ENCODE measurements at regions not wholly inside any gene's neighbourhood (a gene's known extent, or its start where the extent isn't known, plus 50 kb on each side); places are given as distances from the start of the nearest gene placed in this dataset.

GRCh38 chr9:129522351-129522750 lies 98.5 kb downstream of the C9orf50 start:
- TF ChIP-seq, protein P1, sequence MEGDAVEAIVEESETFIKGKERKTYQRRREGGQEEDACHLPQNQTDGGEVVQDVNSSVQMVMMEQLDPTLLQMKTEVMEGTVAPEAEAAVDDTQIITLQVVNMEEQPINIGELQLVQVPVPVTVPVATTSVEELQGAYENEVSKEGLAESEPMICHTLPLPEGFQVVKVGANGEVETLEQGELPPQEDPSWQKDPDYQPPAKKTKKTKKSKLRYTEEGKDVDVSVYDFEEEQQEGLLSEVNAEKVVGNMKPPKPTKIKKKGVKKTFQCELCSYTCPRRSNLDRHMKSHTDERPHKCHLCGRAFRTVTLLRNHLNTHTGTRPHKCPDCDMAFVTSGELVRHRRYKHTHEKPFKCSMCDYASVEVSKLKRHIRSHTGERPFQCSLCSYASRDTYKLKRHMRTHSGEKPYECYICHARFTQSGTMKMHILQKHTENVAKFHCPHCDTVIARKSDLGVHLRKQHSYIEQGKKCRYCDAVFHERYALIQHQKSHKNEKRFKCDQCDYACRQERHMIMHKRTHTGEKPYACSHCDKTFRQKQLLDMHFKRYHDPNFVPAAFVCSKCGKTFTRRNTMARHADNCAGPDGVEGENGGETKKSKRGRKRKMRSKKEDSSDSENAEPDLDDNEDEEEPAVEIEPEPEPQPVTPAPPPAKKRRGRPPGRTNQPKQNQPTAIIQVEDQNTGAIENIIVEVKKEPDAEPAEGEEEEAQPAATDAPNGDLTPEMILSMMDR (IDR thresholded peaks at IDR 0.05; ENCODE audit: insufficient read depth, low read length) = no peak
- TF ChIP-seq, protein P2, sequence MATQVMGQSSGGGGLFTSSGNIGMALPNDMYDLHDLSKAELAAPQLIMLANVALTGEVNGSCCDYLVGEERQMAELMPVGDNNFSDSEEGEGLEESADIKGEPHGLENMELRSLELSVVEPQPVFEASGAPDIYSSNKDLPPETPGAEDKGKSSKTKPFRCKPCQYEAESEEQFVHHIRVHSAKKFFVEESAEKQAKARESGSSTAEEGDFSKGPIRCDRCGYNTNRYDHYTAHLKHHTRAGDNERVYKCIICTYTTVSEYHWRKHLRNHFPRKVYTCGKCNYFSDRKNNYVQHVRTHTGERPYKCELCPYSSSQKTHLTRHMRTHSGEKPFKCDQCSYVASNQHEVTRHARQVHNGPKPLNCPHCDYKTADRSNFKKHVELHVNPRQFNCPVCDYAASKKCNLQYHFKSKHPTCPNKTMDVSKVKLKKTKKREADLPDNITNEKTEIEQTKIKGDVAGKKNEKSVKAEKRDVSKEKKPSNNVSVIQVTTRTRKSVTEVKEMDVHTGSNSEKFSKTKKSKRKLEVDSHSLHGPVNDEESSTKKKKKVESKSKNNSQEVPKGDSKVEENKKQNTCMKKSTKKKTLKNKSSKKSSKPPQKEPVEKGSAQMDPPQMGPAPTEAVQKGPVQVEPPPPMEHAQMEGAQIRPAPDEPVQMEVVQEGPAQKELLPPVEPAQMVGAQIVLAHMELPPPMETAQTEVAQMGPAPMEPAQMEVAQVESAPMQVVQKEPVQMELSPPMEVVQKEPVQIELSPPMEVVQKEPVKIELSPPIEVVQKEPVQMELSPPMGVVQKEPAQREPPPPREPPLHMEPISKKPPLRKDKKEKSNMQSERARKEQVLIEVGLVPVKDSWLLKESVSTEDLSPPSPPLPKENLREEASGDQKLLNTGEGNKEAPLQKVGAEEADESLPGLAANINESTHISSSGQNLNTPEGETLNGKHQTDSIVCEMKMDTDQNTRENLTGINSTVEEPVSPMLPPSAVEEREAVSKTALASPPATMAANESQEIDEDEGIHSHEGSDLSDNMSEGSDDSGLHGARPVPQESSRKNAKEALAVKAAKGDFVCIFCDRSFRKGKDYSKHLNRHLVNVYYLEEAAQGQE (IDR thresholded peaks at IDR 0.05; ENCODE audit: insufficient replicate concordance, low read depth) = no peak
- no peak for TF ChIP-seq POLR2AphosphoS5 (IDR thresholded peaks at IDR 0.05; ENCODE audit: low read depth)

Measured in HL-60 (cell line).